Muscle of leg (tissue), 3 donors: ENCODE measurements at regions not wholly inside any gene's neighbourhood (a gene's known extent, or its start where the extent isn't known, plus 50 kb on each side); places are given as distances from the start of the nearest gene placed in this dataset.
"Not testable (repeated sequence)": the region's sequence is repeated elsewhere in the genome, so short reads cannot be mapped to it uniquely, and the experiment has no call there.

Experiments used
- DNase-seq: peaks from one replicate; pipeline ENCODE4 v3.0.0; 2013
- H3K27ac ChIP-seq: one replicate; pipeline ENCODE4 v1.5.1; 2013; ENCODE audit warnings: mild to moderate bottlenecking, low read length, control low read depth
- H3K27me3 ChIP-seq: one replicate; pipeline ENCODE4 v1.6.1; 2013; ENCODE audit warnings: low read length; ENCODE audit not compliant: control insufficient read depth, insufficient read depth
- H3K36me3 ChIP-seq: one replicate; pipeline ENCODE4 v1.6.1; 2013; ENCODE audit warnings: low read length; ENCODE audit not compliant: control insufficient read depth, insufficient read depth
- H3K4me1 ChIP-seq: one replicate; pipeline ENCODE4 v1.6.1; 2013; ENCODE audit warnings: low read length; ENCODE audit not compliant: control insufficient read depth, insufficient read depth
- H3K4me3 ChIP-seq: one replicate; pipeline ENCODE4 v1.5.1; 2013; ENCODE audit warnings: low read length, control low read depth
- H3K9me3 ChIP-seq: replicated peaks from 2 replicates; pipeline ENCODE4 v1.6.1; 2013; ENCODE audit warnings: low read depth, low read length; ENCODE audit not compliant: control insufficient read depth
- WGBS: methylation state at CpG from one replicate; pipeline ENCODE4 v1.1.5; 2013; ENCODE audit warnings: missing lambda C conversion rate; ENCODE audit not compliant: insufficient coverage; 5-methylcytosine and 5-hydroxymethylcytosine counted together

DNA sequence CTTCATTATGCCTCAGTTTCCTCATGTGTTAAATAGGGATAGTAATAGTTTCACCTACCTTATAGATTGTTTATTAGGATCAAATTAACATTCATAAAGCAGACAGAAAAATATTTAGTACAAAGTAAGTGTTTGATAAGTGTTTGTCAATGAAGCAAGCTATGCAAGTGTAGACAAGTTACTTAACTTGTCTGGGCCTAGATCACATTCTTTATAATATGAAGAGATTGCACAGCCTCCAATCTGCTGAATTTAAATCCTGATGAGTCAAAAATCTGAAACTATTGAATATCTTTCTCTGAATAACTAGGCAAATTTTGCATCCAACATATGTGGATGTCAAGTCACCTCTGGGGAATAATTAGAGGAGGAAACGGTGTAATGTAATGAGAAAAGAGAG lies 170.5 kb downstream of the MZT1 start:
- Histone ChIP-seq H3K4me3 (no peak overlapping the region), H3K4me1 (no peaks in the 10 kb centered on the region), H3K27me3 (no peaks in the 10 kb centered on the region), H3K36me3 (no peaks in the 10 kb centered on the region), H3K9me3 (no peaks in the 10 kb centered on the region), H3K27ac (no peak overlapping the region)
- no peak for DNase-seq
- 40% methylated on average over 1 of the region's 1 CpG for WGBS

DNA sequence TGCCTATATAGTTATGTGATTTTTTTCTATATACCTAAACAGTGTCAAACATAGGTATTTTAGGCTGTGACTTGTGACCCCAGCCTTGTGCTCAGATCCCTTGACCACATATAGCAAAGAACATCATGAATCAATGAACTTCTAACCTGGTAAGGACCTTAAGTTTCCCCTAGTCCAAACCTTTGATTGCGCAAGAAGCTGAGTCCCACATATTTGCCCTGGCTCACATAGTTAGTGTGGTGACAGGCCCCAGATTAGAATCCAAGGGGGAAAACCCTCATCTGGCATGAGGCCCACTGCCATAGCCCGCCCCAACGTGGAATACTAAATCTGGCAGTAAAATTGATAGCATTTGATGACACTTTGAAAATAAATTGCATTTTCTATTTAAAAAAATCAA lies 171.8 kb downstream of the MZT1 start:
- no peaks in the 10 kb centered on the region for H3K4me1 ChIP-seq
- WGBS, result 100% methylated on average over 1 of the region's 3 CpGs
- no peaks in the 10 kb centered on the region for H3K27me3 ChIP-seq
- DNase-seq, result no peak
- no peaks in the 10 kb centered on the region for H3K9me3 ChIP-seq
- H3K36me3 ChIP-seq, result no peaks in the 10 kb centered on the region
- no peak overlapping the region for H3K4me3 ChIP-seq
- no peak overlapping the region for H3K27ac ChIP-seq

DNA sequence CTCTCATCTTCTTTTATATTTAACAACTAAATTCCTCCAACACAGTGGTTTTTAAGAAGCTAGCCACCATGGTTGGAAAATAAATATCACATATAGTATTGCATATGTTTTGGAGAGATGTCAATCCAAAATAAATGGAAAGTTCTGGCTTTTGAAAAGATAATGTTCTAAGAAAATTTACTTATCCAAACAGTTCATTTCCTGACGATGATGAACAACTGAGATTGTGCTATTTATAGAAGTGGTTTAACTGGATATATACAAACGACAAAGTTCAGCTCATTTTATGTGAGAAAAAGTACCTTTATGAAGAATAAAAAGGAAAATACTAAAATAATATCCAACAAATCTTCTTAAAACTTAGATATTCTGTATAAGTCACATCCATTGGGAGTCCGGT lies 174.7 kb downstream of the MZT1 start:
- WGBS, result no CpG with 5 or more reads among the region's 3 CpGs

GRCh38 chr13:72545895-72546294 lies 181.5 kb downstream of the MZT1 start:
- not testable (repeated sequence) for H3K4me1 ChIP-seq, H3K4me3 ChIP-seq, H3K27ac ChIP-seq, H3K36me3 ChIP-seq, DNase-seq, H3K27me3 ChIP-seq, H3K9me3 ChIP-seq
- WGBS, result no CpG with 5 or more reads among the region's 1 CpG

More for the DNA sequence above, 174.7 kb downstream of the MZT1 start:
- DNase-seq, result no peak
- no peak overlapping the region for H3K4me3 ChIP-seq
- no peak overlapping the region for H3K27ac ChIP-seq
- H3K4me1 ChIP-seq, result no peaks in the 10 kb centered on the region
- H3K27me3 ChIP-seq, result no peaks in the 10 kb centered on the region
- no peaks in the 10 kb centered on the region for H3K36me3 ChIP-seq
- no peaks in the 10 kb centered on the region for H3K9me3 ChIP-seq

- no peak overlapping the region for H3K4me3 ChIP-seq
- H3K27me3 ChIP-seq, result no peaks in the 10 kb centered on the region
- no peak for DNase-seq
- H3K27ac ChIP-seq, result no peak overlapping the region
- no CpG with 5 or more reads among the region's 4 CpGs for WGBS
- H3K4me1 ChIP-seq, result no peaks in the 10 kb centered on the region
- no peaks in the 10 kb centered on the region for H3K9me3 ChIP-seq
- H3K36me3 ChIP-seq, result no peaks in the 10 kb centered on the region
Observed at GRCh38 chr13:72545030-72545719, 182.3 kb downstream of the MZT1 start.

DNA sequence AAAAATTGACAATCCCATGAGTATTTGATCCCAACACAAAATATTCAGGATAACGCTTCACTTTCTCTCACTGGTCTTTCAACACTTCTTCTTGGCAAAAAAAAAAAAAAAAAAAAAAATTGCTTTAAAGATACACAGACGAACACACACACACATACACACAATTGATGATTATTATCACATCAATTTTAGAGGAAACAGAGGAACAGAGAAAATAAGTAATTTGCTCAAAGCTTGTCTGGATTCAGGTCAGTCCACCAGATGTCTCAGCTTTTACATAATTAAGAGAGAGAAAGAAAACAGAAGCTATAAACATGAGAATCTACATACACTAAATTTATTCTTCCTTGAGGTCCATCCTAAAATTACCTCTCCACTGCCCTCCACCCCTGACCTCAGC lies 183.4 kb downstream of the MZT1 start:
- WGBS, result no CpG with 5 or more reads among the region's 2 CpGs
- Histone ChIP-seq H3K9me3 (no peaks in the 10 kb centered on the region), H3K36me3 (no peaks in the 10 kb centered on the region), H3K27me3 (no peaks in the 10 kb centered on the region), H3K27ac (no peak overlapping the region), H3K4me1 (no peaks in the 10 kb centered on the region), H3K4me3 (no peak overlapping the region)
- no peak for DNase-seq

GRCh38 chr13:72542241-72542640 lies 185.2 kb downstream of the MZT1 start:
- Histone ChIP-seq H3K36me3 (no peaks in the 10 kb centered on the region), H3K27ac (no peak overlapping the region), H3K27me3 (no peaks in the 10 kb centered on the region), H3K4me1 (no peaks in the 10 kb centered on the region), H3K9me3 (no peaks in the 10 kb centered on the region), H3K4me3 (no peak overlapping the region)
- 88% methylated on average over 1 of the region's 3 CpGs for WGBS
- no peak for DNase-seq

- DNase-seq, result no peak
- H3K4me3 ChIP-seq, result no peak overlapping the region
Observed at GRCh38 chr13:72541674-72542073, 185.8 kb downstream of the MZT1 start.

DNA sequence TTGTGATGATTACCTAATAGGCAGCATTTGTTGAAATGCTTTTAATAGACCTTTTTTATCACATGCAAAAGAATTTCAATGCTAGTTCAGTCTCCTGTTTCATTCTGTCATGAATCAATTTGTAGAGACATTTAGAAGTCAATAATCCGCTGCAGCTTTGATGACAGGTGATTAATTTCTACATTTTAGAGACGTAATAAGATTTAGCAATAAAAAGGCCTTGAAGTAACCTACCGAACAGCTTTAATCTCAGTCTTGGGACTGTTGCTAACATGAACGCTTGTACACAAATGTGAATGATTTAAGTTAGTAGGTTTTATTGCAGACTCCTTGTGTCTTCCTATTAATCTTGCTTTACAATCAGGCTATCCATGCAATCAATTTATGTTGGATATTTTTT lies 186.5 kb downstream of the MZT1 start:
- no peaks in the 10 kb centered on the region for H3K27me3 ChIP-seq
- H3K4me1 ChIP-seq, result no peaks in the 10 kb centered on the region
- no peak overlapping the region for H3K27ac ChIP-seq
- no peaks in the 10 kb centered on the region for H3K9me3 ChIP-seq
- 70% methylated on average over 2 of the region's 4 CpGs for WGBS
- DNase-seq, result no peak
- H3K4me3 ChIP-seq, result no peak overlapping the region
- H3K36me3 ChIP-seq, result no peaks in the 10 kb centered on the region

More at GRCh38 chr13:72541674-72542073, 185.8 kb downstream of the MZT1 start:
- Histone ChIP-seq H3K4me1 (no peaks in the 10 kb centered on the region), H3K27me3 (no peaks in the 10 kb centered on the region), H3K27ac (no peak overlapping the region), H3K36me3 (no peaks in the 10 kb centered on the region), H3K9me3 (no peaks in the 10 kb centered on the region)
- WGBS, result 90% methylated on average over 6 of the region's 6 CpGs

GRCh38 chr13:72539925-72540324 lies 187.5 kb downstream of the MZT1 start:
- DNase-seq, result no peak
- no peak overlapping the region for H3K4me3 ChIP-seq
- WGBS, result no CpG with 5 or more reads among the region's 1 CpG

GRCh38 chr13:72537782-72538181 lies 189.6 kb downstream of the MZT1 start:
- no CpG with 5 or more reads among the region's 2 CpGs for WGBS

More at GRCh38 chr13:72539925-72540324, 187.5 kb downstream of the MZT1 start:
- no peaks in the 10 kb centered on the region for H3K27me3 ChIP-seq
- no peak overlapping the region for H3K27ac ChIP-seq
- H3K4me1 ChIP-seq, result no peaks in the 10 kb centered on the region
- H3K9me3 ChIP-seq, result no peaks in the 10 kb centered on the region
- H3K36me3 ChIP-seq, result no peaks in the 10 kb centered on the region

More at GRCh38 chr13:72537782-72538181, 189.6 kb downstream of the MZT1 start:
- H3K4me1 ChIP-seq, result no peaks in the 10 kb centered on the region
- H3K27me3 ChIP-seq, result no peaks in the 10 kb centered on the region
- H3K9me3 ChIP-seq, result no peaks in the 10 kb centered on the region
- no peak overlapping the region for H3K4me3 ChIP-seq
- no peaks in the 10 kb centered on the region for H3K36me3 ChIP-seq
- no peak overlapping the region for H3K27ac ChIP-seq
- no peak for DNase-seq
